ENCODE measurements at regions not wholly inside any gene's neighbourhood (a gene's known extent, or its start where the extent isn't known, plus 50 kb on each side); places are given as distances from the start of the nearest gene placed in this dataset.

DNA sequence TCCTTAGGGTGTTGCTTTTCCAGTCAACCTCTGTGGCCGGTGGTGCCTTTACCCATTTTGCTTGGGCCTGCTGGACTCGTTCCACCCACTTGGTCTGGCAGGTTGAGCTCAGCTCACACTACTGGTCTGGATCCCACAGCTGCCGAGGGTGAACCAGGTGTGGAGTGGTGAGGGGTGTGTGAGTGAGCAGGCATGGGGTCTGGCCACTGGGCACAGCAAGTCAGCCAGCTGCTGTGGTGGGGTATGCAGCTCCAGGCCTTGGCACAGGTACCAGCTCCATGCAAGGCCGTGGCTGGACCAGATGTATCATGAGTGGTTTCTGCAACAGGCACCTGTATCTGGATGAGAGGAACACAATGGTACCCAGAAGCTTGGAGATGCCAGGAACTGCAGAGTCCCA is 277.6 kb upstream of the KLHL1 start:
- TF ChIP-seq ISL1 (CRISPR knock-in tag; IDR thresholded peaks at IDR 0.05) = no peak
- no peak for TF ChIP-seq ZNF70 (CRISPR knock-in tag; IDR thresholded peaks at IDR 0.05)
- TF ChIP-seq, protein P1, sequence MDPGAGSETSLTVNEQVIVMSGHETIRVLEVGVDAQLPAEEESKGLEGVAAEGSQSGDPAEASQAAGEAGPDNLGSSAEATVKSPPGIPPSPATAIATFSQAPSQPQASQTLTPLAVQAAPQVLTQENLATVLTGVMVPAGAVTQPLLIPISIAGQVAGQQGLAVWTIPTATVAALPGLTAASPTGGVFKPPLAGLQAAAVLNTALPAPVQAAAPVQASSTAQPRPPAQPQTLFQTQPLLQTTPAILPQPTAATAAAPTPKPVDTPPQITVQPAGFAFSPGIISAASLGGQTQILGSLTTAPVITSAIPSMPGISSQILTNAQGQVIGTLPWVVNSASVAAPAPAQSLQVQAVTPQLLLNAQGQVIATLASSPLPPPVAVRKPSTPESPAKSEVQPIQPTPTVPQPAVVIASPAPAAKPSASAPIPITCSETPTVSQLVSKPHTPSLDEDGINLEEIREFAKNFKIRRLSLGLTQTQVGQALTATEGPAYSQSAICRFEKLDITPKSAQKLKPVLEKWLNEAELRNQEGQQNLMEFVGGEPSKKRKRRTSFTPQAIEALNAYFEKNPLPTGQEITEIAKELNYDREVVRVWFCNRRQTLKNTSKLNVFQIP (CRISPR knock-in tag; IDR thresholded peaks at IDR 0.05; ENCODE audit: borderline replicate concordance, low read depth) = no peak
- no peak for TF ChIP-seq ZNF8 (CRISPR knock-in tag; IDR thresholded peaks at IDR 0.05)
- no peak for TF ChIP-seq TOX (CRISPR knock-in tag; IDR thresholded peaks at IDR 0.05; ENCODE audit: borderline replicate concordance)
- TF ChIP-seq ZFP3 (CRISPR knock-in tag; IDR thresholded peaks at IDR 0.05) = no peak
- TF ChIP-seq, protein P2, sequence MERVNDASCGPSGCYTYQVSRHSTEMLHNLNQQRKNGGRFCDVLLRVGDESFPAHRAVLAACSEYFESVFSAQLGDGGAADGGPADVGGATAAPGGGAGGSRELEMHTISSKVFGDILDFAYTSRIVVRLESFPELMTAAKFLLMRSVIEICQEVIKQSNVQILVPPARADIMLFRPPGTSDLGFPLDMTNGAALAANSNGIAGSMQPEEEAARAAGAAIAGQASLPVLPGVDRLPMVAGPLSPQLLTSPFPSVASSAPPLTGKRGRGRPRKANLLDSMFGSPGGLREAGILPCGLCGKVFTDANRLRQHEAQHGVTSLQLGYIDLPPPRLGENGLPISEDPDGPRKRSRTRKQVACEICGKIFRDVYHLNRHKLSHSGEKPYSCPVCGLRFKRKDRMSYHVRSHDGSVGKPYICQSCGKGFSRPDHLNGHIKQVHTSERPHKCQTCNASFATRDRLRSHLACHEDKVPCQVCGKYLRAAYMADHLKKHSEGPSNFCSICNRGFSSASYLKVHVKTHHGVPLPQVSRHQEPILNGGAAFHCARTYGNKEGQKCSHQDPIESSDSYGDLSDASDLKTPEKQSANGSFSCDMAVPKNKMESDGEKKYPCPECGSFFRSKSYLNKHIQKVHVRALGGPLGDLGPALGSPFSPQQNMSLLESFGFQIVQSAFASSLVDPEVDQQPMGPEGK (CRISPR knock-in tag; IDR thresholded peaks at IDR 0.05; ENCODE audit: borderline replicate concordance) = no peak
- TF ChIP-seq ARNTL (CRISPR knock-in tag; IDR thresholded peaks at IDR 0.05; ENCODE audit: borderline replicate concordance, low read depth) = no peak
- TF ChIP-seq, protein P3, sequence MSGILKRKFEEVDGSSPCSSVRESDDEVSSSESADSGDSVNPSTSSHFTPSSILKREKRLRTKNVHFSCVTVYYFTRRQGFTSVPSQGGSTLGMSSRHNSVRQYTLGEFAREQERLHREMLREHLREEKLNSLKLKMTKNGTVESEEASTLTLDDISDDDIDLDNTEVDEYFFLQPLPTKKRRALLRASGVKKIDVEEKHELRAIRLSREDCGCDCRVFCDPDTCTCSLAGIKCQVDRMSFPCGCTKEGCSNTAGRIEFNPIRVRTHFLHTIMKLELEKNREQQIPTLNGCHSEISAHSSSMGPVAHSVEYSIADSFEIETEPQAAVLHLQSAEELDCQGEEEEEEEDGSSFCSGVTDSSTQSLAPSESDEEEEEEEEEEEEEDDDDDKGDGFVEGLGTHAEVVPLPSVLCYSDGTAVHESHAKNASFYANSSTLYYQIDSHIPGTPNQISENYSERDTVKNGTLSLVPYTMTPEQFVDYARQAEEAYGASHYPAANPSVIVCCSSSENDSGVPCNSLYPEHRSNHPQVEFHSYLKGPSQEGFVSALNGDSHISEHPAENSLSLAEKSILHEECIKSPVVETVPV (CRISPR knock-in tag; IDR thresholded peaks at IDR 0.05) = no peak
- no peak for TF ChIP-seq OSR1 (CRISPR knock-in tag; IDR thresholded peaks at IDR 0.05)
- no peak for TF ChIP-seq GLIS3 (CRISPR knock-in tag; IDR thresholded peaks at IDR 0.05)
- TF ChIP-seq ESRRG (CRISPR knock-in tag; IDR thresholded peaks at IDR 0.05) = no peak
- TF ChIP-seq ZNF565 (CRISPR knock-in tag; conservative IDR thresholded peaks at IDR 0.05; ENCODE audit: low read depth) = no peak
- TF ChIP-seq TCF4 (CRISPR knock-in tag; IDR thresholded peaks at IDR 0.05; ENCODE audit: borderline replicate concordance) = no peak
- no peak for ATAC-seq

DNA sequence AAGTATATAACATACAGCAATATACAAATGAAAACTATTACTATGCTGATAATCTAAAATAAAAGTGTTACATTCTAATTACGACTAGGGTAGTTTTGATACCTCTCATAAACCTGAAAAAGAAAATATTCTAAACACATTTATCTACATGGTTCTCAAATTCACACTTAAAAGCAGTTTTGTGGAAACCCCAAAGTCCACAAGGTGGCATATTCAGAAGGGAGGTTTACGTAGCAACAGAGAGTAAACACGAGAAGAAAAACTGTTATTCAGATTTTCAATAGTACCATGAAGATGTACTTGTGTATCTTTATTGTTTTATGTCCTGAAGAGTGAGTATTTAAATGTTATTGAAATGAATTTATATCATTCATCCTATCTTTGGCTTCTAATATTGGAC is 275.9 kb upstream of the KLHL1 start:
- ATAC-seq = no peak
- TF ChIP-seq ISL1 (CRISPR knock-in tag; IDR thresholded peaks at IDR 0.05) (no peak), ZNF565 (CRISPR knock-in tag; conservative IDR thresholded peaks at IDR 0.05; ENCODE audit: low read depth) (no peak), CSDC2 (CRISPR knock-in tag; IDR thresholded peaks at IDR 0.05) (no peak), ZFP3 (CRISPR knock-in tag; IDR thresholded peaks at IDR 0.05) (no peak), TCF4 (CRISPR knock-in tag; IDR thresholded peaks at IDR 0.05; ENCODE audit: borderline replicate concordance) (no peak), ARNTL (CRISPR knock-in tag; IDR thresholded peaks at IDR 0.05; ENCODE audit: borderline replicate concordance, low read depth) (no peak), SNAI2 (CRISPR knock-in tag; IDR thresholded peaks at IDR 0.05) (no peak), TOX (CRISPR knock-in tag; IDR thresholded peaks at IDR 0.05; ENCODE audit: borderline replicate concordance) (no peak), BACH2 (CRISPR knock-in tag; IDR thresholded peaks at IDR 0.05; ENCODE audit: borderline replicate concordance) (no peak), ESRRG (CRISPR knock-in tag; IDR thresholded peaks at IDR 0.05) (no peak), OSR1 (CRISPR knock-in tag; IDR thresholded peaks at IDR 0.05) (no peak), PPARA (CRISPR knock-in tag; IDR thresholded peaks at IDR 0.05; ENCODE audit: borderline replicate concordance) (no peak), ZNF8 (CRISPR knock-in tag; IDR thresholded peaks at IDR 0.05) (no peak), GLIS3 (CRISPR knock-in tag; IDR thresholded peaks at IDR 0.05) (no peak)
- TF ChIP-seq, protein P4, sequence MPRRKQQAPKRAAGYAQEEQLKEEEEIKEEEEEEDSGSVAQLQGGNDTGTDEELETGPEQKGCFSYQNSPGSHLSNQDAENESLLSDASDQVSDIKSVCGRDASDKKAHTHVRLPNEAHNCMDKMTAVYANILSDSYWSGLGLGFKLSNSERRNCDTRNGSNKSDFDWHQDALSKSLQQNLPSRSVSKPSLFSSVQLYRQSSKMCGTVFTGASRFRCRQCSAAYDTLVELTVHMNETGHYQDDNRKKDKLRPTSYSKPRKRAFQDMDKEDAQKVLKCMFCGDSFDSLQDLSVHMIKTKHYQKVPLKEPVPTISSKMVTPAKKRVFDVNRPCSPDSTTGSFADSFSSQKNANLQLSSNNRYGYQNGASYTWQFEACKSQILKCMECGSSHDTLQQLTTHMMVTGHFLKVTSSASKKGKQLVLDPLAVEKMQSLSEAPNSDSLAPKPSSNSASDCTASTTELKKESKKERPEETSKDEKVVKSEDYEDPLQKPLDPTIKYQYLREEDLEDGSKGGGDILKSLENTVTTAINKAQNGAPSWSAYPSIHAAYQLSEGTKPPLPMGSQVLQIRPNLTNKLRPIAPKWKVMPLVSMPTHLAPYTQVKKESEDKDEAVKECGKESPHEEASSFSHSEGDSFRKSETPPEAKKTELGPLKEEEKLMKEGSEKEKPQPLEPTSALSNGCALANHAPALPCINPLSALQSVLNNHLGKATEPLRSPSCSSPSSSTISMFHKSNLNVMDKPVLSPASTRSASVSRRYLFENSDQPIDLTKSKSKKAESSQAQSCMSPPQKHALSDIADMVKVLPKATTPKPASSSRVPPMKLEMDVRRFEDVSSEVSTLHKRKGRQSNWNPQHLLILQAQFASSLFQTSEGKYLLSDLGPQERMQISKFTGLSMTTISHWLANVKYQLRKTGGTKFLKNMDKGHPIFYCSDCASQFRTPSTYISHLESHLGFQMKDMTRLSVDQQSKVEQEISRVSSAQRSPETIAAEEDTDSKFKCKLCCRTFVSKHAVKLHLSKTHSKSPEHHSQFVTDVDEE (CRISPR knock-in tag; IDR thresholded peaks at IDR 0.05) = no peak
- TF ChIP-seq, protein P5, sequence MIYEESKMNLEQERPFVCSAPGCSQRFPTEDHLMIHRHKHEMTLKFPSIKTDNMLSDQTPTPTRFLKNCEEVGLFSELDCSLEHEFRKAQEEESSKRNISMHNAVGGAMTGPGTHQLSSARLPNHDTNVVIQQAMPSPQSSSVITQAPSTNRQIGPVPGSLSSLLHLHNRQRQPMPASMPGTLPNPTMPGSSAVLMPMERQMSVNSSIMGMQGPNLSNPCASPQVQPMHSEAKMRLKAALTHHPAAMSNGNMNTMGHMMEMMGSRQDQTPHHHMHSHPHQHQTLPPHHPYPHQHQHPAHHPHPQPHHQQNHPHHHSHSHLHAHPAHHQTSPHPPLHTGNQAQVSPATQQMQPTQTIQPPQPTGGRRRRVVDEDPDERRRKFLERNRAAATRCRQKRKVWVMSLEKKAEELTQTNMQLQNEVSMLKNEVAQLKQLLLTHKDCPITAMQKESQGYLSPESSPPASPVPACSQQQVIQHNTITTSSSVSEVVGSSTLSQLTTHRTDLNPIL (CRISPR knock-in tag; IDR thresholded peaks at IDR 0.05; ENCODE audit: low read depth) = no peak
- TF ChIP-seq, protein P3 (CRISPR knock-in tag; IDR thresholded peaks at IDR 0.05) = no peak

All from SK-N-SH treated with all-trans-retinoic acid at 6 μM for 48 hours (cell line).